A549 (cell line): ENCODE measurements at regions not wholly inside any gene's neighbourhood (a gene's known extent, or its start where the extent isn't known, plus 50 kb on each side); places are given as distances from the start of the nearest gene placed in this dataset.

Experiments used
- BCL3 ChIP-seq: fragments of >200 bp; sonication (Bioruptor Twin); formaldehyde crosslinking; IDR thresholded peaks from 3 replicates; pipeline ENCODE4 v1.6.1; 2016
- CBX2 ChIP-seq: fragments of 200-600 bp; sonication (generic); IDR thresholded peaks from 2 replicates; pipeline ENCODE4 v1.6.1; 2016; ENCODE audit warnings: low read depth, mild to moderate bottlenecking, borderline replicate concordance
- CEBPB ChIP-seq, 2 experiments: fragments of >200 bp in 1 of 2; sonication (Bioruptor Twin) in 1 of 2; formaldehyde crosslinking in 1 of 2; IDR thresholded peaks; 2 replicates each; pipeline ENCODE4 v1.6.1; 2012 to 2016
- CTCF ChIP-seq: fragments of >200 bp; sonication (Bioruptor Twin); formaldehyde crosslinking; IDR thresholded peaks from 3 replicates; pipeline ENCODE4 v1.5.1; 2016
- ELK1 ChIP-seq: fragments of 150-350 bp; IDR thresholded peaks from 2 replicates; pipeline ENCODE4 v1.6.1; 2014; ENCODE audit warnings: low read depth, mild to moderate bottlenecking, low read length
- HDAC2 ChIP-seq: fragments of 200-600 bp; sonication (generic); IDR thresholded peaks from 2 replicates; pipeline ENCODE4 v1.6.1; 2016
- HMGXB4 ChIP-seq: fragments of 250-450 bp; sonication (Bioruptor Pico); IDR thresholded peaks from 2 replicates; pipeline ENCODE4 v1.5.0; 2021; ENCODE audit warnings: mild to moderate bottlenecking, moderate library complexity, borderline replicate concordance
- HOXA7 ChIP-seq: fragments of 250-450 bp; sonication (Bioruptor Pico); IDR thresholded peaks from 2 replicates; pipeline ENCODE4 v1.5.0; 2020; ENCODE audit warnings: mild to moderate bottlenecking, moderate library complexity
- MAZ ChIP-seq: fragments of 150-350 bp; IDR thresholded peaks from 2 replicates; pipeline ENCODE4 v1.6.1; 2014; ENCODE audit warnings: antibody characterized with exemption, low read depth, low read length, borderline replicate concordance
- PBX3 ChIP-seq: IDR thresholded peaks from 2 replicates; pipeline ENCODE4 v1.6.1; 2012
- SREBF2 ChIP-seq: fragments of 450-650 bp; IDR thresholded peaks from 2 replicates; pipeline ENCODE4 v1.6.1; 2014; ENCODE audit warnings: mild to moderate bottlenecking, moderate library complexity

GRCh38 chr6:19135706-19136105 lies 701.5 kb upstream of the ID4 start:
- TF ChIP-seq CBX2, result no peak
- no peak for TF ChIP-seq PBX3
- TF ChIP-seq ELK1, result no peak
- no peak for TF ChIP-seq MAZ
- no peak for TF ChIP-seq CTCF
- no peak for TF ChIP-seq SREBF2
- no peak for TF ChIP-seq CEBPB (IDR thresholded peaks at IDR 0.05)
- TF ChIP-seq HDAC2, result no peak
- TF ChIP-seq HOXA7, result no peak
- no peak for TF ChIP-seq HMGXB4
- no peak for TF ChIP-seq BCL3
